GM12801 (cell line): ENCODE measurements at regions not wholly inside any gene's neighbourhood (a gene's known extent, or its start where the extent isn't known, plus 50 kb on each side); places are given as distances from the start of the nearest gene placed in this dataset.

ENCODE experiments used
- CTCF ChIP-seq: IDR thresholded peaks from one replicate; pipeline ENCODE4 v1.5.1; 2011; ENCODE audit warnings: control low read depth; ENCODE audit not compliant: insufficient read length; ENCODE audit errors: extremely low read depth

- no peak for TF ChIP-seq CTCF
Measured at GRCh38 chr1:80842796-80843195, 957.9 kb upstream of the ADGRL2 start.

GRCh38 chr1:80841261-80841660, 959.5 kb upstream of the ADGRL2 start:
- TF ChIP-seq CTCF = no peak

GRCh38 chr1:80837066-80837465, 963.7 kb upstream of the ADGRL2 start:
- TF ChIP-seq CTCF = no peak

- TF ChIP-seq CTCF = no peak
Measured at GRCh38 chr1:80836505-80836904, 964.2 kb upstream of the ADGRL2 start.

- no peak for TF ChIP-seq CTCF
Measured at GRCh38 chr1:80827666-80828065, 973.1 kb upstream of the ADGRL2 start.

- no peak for TF ChIP-seq CTCF
Measured at GRCh38 chr1:80825067-80825466, 975.7 kb upstream of the ADGRL2 start.

- no peak for TF ChIP-seq CTCF
Measured at GRCh38 chr1:80818211-80818610, 982.5 kb upstream of the ADGRL2 start.

- TF ChIP-seq CTCF = no peak
Measured at GRCh38 chr1:80807981-80808380, 992.8 kb upstream of the ADGRL2 start.
